ENCODE measurements at regions not wholly inside any gene's neighbourhood (a gene's known extent, or its start where the extent isn't known, plus 50 kb on each side); places are given as distances from the start of the nearest gene placed in this dataset.

DNA sequence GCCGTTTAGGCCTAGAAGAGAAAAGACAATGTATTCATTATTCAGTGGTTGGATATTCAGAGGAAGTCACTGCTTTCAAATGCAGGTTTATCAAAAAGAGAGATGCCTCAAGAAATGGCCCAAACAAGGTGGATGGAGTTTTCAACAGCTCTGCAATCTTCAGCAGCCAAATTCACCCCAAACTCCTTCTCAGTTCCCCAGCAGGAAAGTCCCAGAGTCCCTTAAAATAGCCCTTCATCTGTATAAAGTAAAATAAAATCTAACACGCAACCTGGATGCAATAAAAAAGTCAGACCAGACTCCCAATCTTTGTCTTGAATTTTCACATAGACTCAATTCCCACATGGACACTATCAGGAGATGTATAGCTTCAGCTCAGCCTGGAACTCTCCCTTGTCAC, 101.6 kb upstream of the SPATA12 start:
- H3K4me2 ChIP-seq (ENCODE audit: low read depth, low read length), result no peak overlapping the region
- no peaks in the 10 kb centered on the region for H3K9me2 ChIP-seq (replicated peaks; ENCODE audit: insufficient read depth, low read length)
- no peaks in the 10 kb centered on the region for H3K79me2 ChIP-seq (ENCODE audit: low read length)
- H3K27me3 ChIP-seq (replicated peaks; ENCODE audit: insufficient read depth, low read length), result no peaks in the 10 kb centered on the region
- DNase-seq, result no peak
- no peaks in the 10 kb centered on the region for H3K36me3 ChIP-seq (replicated peaks; ENCODE audit: insufficient read depth, low read length)
- H3K4me1 ChIP-seq (ENCODE audit: low read length), result 0 out of 2 replicates have a peak, but pooled peaks cover 6% of the 10 kb centered on the region
- H3K27ac ChIP-seq (ENCODE audit: low read length), result no peak overlapping the region
- no peak overlapping the region for H2AFZ ChIP-seq (ENCODE audit: low read length)
- no peaks in the 10 kb centered on the region for H3K9me3 ChIP-seq (replicated peaks; ENCODE audit: insufficient read depth, low read length)
- TF ChIP-seq EZH2 (optimal IDR thresholded peaks at IDR 0.05; ENCODE audit: low read depth, low read length), result no peak
- TF ChIP-seq, protein P1, sequence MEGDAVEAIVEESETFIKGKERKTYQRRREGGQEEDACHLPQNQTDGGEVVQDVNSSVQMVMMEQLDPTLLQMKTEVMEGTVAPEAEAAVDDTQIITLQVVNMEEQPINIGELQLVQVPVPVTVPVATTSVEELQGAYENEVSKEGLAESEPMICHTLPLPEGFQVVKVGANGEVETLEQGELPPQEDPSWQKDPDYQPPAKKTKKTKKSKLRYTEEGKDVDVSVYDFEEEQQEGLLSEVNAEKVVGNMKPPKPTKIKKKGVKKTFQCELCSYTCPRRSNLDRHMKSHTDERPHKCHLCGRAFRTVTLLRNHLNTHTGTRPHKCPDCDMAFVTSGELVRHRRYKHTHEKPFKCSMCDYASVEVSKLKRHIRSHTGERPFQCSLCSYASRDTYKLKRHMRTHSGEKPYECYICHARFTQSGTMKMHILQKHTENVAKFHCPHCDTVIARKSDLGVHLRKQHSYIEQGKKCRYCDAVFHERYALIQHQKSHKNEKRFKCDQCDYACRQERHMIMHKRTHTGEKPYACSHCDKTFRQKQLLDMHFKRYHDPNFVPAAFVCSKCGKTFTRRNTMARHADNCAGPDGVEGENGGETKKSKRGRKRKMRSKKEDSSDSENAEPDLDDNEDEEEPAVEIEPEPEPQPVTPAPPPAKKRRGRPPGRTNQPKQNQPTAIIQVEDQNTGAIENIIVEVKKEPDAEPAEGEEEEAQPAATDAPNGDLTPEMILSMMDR (IDR thresholded peaks at IDR 0.05; ENCODE audit: low read length), result no peak
- no peak for TF ChIP-seq EZH2phosphoT487 (IDR thresholded peaks at IDR 0.05; ENCODE audit: low read length)
- H3K9ac ChIP-seq (ENCODE audit: low read length), result no peak overlapping the region
- no peak overlapping the region for H3K4me3 ChIP-seq (ENCODE audit: low read length)
- H4K20me1 ChIP-seq (ENCODE audit: insufficient read depth, low read length), result no peaks in the 10 kb centered on the region
- 0 out of 2 replicates have a peak, but pooled peaks cover 4% of the 10 kb centered on the region for H3F3A ChIP-seq (ENCODE audit: insufficient read depth, low read length)

DNA sequence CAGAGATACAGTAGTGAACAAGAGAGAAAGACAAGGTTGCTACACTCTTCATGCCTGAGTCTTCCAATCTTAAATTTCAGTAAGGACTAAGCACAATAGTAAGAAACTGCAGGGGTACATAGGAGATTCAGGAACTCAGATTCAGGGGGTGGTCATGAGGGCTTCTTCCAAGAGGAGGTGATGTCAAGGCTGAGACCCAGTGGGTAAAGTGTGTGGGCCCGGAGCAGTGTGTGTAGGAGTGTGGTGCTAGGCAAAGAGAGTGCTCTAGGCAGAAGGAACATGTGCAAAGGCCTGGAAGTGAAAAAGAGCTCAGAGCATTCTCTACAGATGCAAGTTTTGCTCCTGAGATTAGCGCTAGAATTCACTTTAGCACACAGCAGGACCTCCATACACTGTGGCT, 102.9 kb upstream of the SPATA12 start:
- TF ChIP-seq EZH2phosphoT487 (IDR thresholded peaks at IDR 0.05; ENCODE audit: low read length), result no peak
- no peak for TF ChIP-seq EZH2 (optimal IDR thresholded peaks at IDR 0.05; ENCODE audit: low read depth, low read length)
- TF ChIP-seq, protein P1 (IDR thresholded peaks at IDR 0.05; ENCODE audit: low read length), result no peak
- H3K9ac ChIP-seq (ENCODE audit: low read length), result no peak overlapping the region
- no peak overlapping the region for H2AFZ ChIP-seq (ENCODE audit: low read length)
- no peaks in the 10 kb centered on the region for H3F3A ChIP-seq (ENCODE audit: insufficient read depth, low read length)
- no peak overlapping the region for H3K4me3 ChIP-seq (ENCODE audit: low read length)
- no peaks in the 10 kb centered on the region for H3K79me2 ChIP-seq (ENCODE audit: low read length)
- no peaks in the 10 kb centered on the region for H3K9me3 ChIP-seq (replicated peaks; ENCODE audit: insufficient read depth, low read length)
- no peak for DNase-seq
- H3K36me3 ChIP-seq (replicated peaks; ENCODE audit: insufficient read depth, low read length), result no peaks in the 10 kb centered on the region
- H3K4me1 ChIP-seq (ENCODE audit: low read length), result 0 out of 2 replicates have a peak, but pooled peaks cover 3% of the 10 kb centered on the region
- no peaks in the 10 kb centered on the region for H3K9me2 ChIP-seq (replicated peaks; ENCODE audit: insufficient read depth, low read length)
- no peaks in the 10 kb centered on the region for H4K20me1 ChIP-seq (ENCODE audit: insufficient read depth, low read length)
- H3K4me2 ChIP-seq (ENCODE audit: low read depth, low read length), result no peak overlapping the region
- no peaks in the 10 kb centered on the region for H3K27me3 ChIP-seq (replicated peaks; ENCODE audit: insufficient read depth, low read length)
- H3K27ac ChIP-seq (ENCODE audit: low read length), result no peak overlapping the region

DNA sequence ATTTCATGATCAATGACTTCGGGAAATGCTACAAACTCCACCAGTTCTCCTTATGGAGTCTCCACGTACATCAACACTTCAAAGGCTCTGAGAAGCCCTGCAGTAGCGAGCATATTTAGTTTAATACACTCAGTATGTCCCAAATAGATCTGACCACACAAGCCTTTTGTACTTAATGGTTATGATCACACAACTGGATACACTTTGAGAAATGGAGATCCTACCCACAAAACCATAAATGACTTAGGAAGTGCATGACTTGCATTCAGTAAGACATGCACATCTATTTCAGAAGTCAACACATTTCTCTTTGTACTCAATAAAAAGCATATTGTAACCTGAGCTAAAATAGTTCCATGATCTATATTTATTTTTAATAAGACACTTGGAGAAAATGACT, 103.6 kb upstream of the SPATA12 start:
- no peak overlapping the region for H2AFZ ChIP-seq (ENCODE audit: low read length)
- H3K9me3 ChIP-seq (replicated peaks; ENCODE audit: insufficient read depth, low read length), result no peaks in the 10 kb centered on the region
- H4K20me1 ChIP-seq (ENCODE audit: insufficient read depth, low read length), result no peaks in the 10 kb centered on the region
- no peaks in the 10 kb centered on the region for H3K27me3 ChIP-seq (replicated peaks; ENCODE audit: insufficient read depth, low read length)
- H3K36me3 ChIP-seq (replicated peaks; ENCODE audit: insufficient read depth, low read length), result no peaks in the 10 kb centered on the region
- no peaks in the 10 kb centered on the region for H3K4me1 ChIP-seq (ENCODE audit: low read length)
- H3K27ac ChIP-seq (ENCODE audit: low read length), result no peak overlapping the region
- no peaks in the 10 kb centered on the region for H3F3A ChIP-seq (ENCODE audit: insufficient read depth, low read length)
- no peak for DNase-seq
- no peak overlapping the region for H3K9ac ChIP-seq (ENCODE audit: low read length)
- no peaks in the 10 kb centered on the region for H3K79me2 ChIP-seq (ENCODE audit: low read length)
- H3K9me2 ChIP-seq (replicated peaks; ENCODE audit: insufficient read depth, low read length), result no peaks in the 10 kb centered on the region
- no peak overlapping the region for H3K4me2 ChIP-seq (ENCODE audit: low read depth, low read length)
- H3K4me3 ChIP-seq (ENCODE audit: low read length), result no peak overlapping the region
- TF ChIP-seq EZH2phosphoT487 (IDR thresholded peaks at IDR 0.05; ENCODE audit: low read length), result no peak
- no peak for TF ChIP-seq EZH2 (optimal IDR thresholded peaks at IDR 0.05; ENCODE audit: low read depth, low read length)
- TF ChIP-seq, protein P1 (IDR thresholded peaks at IDR 0.05; ENCODE audit: low read length), result no peak

Data from MM.1S (cell line).